Fibroblast of pulmonary artery (primary cell): ENCODE measurements at regions not wholly inside any gene's neighbourhood (a gene's known extent, or its start where the extent isn't known, plus 50 kb on each side); places are given as distances from the start of the nearest gene placed in this dataset.
A peak's percentile ranks its signal among the peaks of the same experiment; 100 is the strongest.

Experiments used
- DNase-seq: peaks from one replicate; pipeline ENCODE4 v3.0.0-alpha.2; 2010; ENCODE audit warnings: low read depth
- H3K4me3 ChIP-seq: replicated peaks from 2 replicates; pipeline ENCODE4 v1.5.1; 2011; ENCODE audit warnings: low read depth, mild to moderate bottlenecking, control low read depth, low read length, moderate library complexity
- CTCF ChIP-seq: IDR thresholded peaks from 2 replicates; pipeline ENCODE4 v1.5.1; 2011; ENCODE audit warnings: mild to moderate bottlenecking, control low read depth, low read length, inconsistent platforms; ENCODE audit errors: missing control alignments

DNA sequence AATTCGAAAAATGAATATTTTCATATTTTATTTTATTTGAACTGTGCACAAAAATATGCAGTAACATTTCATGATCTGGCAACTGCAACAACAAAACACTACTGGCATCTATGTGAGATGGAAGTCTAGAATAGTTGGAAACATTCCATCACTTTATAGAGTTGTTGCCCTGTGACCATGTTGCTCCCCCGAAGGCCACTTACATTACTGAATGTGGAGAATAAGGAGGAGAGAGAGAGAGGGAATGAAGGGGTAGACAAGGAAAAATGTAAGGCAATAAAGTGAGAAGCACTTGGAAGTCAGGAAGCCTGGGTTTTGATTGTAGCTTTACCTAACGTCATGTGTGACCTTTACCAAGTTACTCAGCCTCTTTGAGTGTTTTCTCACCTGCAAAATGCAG lies 437.2 kb upstream of the EDIL3 start:
- no peak for TF ChIP-seq CTCF
- DNase-seq: no peak
- no peak overlapping the region for H3K4me3 ChIP-seq

DNA sequence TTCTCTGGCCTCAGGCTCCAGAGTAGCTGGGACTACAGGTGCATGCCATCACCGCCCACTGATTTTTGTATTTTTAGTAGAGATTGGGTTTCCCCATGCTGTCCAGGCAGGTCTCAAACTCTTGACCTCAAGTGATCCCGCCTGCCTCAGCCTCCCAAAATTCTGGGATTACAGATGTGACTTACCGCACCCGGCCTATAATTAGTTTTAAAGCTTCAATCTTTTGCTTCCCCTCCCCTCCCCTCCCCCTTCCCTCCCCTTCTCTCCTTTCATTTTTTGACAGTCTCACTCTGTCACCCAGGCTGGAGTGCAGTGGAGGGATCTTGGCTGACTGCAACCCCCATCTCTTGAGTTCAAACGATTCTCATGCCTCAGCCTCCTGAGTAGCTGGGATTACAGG lies 433.3 kb upstream of the EDIL3 start:
- no peak for TF ChIP-seq CTCF
- no peak for DNase-seq
- H3K4me3 ChIP-seq: no peak overlapping the region

GRCh38 chr5:84816746-84817547 lies 432.3 kb upstream of the EDIL3 start:
- peak; percentile 6 for DNase-seq
- TF ChIP-seq CTCF: no peak
- H3K4me3 ChIP-seq: no peak overlapping the region

GRCh38 chr5:84816160-84816559 lies 431.5 kb upstream of the EDIL3 start:
- no peak for TF ChIP-seq CTCF
- H3K4me3 ChIP-seq: no peak overlapping the region
- no peak for DNase-seq

DNA sequence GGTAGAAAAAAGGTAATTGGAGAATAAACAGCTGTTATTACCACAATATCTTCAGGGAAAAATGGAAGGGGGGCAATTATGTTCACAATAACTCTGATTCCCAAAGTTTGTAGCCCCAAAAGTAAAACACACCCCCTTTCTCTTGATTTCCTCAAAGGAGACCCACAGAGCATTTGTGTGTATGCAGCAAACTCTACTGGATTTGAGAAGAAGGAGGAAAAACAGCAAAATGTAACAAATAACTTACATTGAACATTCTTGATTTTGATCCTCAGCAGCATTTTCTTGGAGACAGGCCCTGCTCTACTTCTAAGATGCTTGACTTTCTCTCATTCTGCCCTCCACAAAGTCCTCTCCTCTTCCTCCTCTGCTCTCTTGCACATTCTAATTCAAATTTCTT lies 420.8 kb upstream of the EDIL3 start:
- no peak overlapping the region for H3K4me3 ChIP-seq
- no peak for TF ChIP-seq CTCF
- DNase-seq: no peak

DNA sequence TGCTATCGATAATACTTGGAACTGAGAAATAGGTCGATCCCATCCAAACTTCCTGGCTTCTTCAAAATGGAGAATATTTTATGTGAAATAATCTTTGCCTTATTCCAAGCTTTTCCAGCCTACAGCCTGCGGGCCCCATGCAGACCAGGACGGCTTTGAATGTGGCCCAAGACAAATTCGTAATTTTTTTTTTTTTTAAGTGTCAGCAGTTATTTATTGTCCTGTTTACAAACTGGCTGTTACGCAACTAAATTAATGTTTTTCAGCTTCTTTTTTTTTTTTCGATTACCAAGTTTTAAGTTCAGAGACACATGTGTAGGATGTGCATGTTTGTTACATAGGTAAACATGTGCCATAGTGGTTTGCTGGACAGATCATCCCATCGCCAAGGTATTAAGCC lies 411.7 kb upstream of the EDIL3 start:
- no peak for DNase-seq
- no peak for TF ChIP-seq CTCF
- no peak overlapping the region for H3K4me3 ChIP-seq

DNA sequence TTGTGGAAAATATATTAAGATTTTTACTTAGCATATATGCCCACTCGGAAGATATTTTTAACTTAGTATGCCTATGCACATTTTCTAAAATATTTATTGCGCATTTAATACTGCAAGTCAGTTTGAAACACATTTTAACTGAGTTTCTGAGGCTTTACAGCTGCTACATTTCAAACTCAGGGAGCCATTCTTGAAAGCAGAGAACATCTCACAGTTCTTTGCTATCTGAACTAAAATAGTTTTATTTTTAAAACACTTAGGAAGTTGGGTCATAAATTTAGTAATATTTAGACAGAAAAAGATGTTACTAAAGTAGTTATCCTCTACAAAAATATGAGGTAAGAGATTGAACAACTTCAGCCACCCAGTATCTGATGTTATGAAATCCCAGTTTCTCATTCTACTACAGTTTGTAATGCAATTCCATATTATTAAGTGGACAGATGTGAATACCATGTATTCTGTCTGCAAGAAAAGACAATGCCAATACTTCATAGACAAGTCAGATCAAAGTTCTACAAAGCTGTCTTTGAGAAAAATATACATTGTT lies 409.9 kb upstream of the EDIL3 start:
- DNase-seq: no peak
- TF ChIP-seq CTCF: no peak
- H3K4me3 ChIP-seq: no peak overlapping the region
